GM18868 (cell line): ENCODE measurements at regions not wholly inside any gene's neighbourhood (a gene's known extent, or its start where the extent isn't known, plus 50 kb on each side); places are given as distances from the start of the nearest gene placed in this dataset.
"Not testable (repeated sequence)": the region's sequence is repeated elsewhere in the genome, so short reads cannot be mapped to it uniquely, and the experiment has no call there.

Experiments used
- ATAC-seq: cut with Tn5 transposase; IDR thresholded peaks from one replicate; pipeline ENCODE4 v1.9.1; 2021; ENCODE audit warnings: mild to moderate bottlenecking, moderate library complexity; ENCODE audit not compliant: unreplicated experiment

DNA sequence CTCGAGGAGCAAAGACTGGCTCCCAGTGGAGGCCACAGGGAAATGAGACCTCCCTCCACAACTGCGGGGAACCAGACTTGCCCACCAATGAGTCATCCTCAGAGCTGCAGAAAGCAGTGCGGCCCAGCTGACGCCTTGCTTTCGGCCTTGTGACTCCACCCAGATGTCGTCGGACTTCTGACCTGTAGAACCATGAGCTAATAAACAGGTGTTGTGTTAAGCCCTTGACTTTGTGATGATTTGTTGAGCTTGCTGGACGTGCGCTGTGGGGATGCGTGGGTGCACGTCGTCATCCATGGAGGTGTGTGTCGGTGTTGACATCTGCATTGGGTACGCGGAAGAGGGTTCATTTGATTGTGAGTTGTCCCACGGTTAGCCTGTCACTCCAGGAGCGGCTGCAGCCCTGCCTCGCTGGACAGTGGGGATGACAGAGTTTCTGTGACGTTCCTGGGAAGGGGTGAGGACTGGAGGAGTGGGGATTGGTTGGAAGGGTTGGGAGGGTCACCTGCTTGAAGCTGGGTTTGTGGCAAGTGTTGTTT lies 154.1 kb downstream of the SH3BP4 start:
- ATAC-seq: no peak

DNA sequence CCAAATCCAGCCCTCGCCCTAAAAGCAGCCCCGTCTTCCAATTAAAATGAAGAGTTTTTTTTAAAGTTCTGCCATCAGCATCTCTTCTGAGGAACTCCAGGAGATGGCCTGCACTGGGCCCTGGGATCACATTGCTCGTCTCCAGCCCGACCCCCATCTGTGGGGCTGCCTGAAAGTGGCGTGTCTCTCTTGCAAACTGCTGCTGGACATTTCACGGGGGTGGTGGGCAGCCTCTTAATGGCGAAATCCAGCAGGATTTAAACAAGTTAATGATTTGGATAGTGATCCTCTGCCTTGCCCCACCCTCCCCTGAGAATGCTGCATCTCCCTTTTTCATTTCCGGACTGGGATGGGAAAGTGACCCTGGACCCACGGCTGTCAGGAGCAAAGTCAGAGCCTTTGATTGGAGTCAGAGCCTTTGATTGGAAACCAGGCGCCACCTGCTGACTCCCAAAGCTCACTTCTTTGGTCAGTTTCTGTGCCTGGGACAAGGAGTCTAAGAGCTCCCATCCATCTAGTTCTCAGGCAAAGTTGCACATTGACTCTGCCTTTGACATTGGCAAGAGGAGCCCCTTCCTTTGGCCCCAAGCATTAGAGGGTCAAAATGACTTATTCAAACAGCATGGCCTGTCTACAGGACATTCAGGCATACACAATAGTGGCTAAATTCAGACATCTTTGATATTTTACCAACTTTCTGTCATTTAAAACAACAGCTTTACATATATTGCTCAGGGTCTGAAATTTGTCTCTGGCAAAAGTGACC lies 155.2 kb downstream of the SH3BP4 start:
- no peak for ATAC-seq

DNA sequence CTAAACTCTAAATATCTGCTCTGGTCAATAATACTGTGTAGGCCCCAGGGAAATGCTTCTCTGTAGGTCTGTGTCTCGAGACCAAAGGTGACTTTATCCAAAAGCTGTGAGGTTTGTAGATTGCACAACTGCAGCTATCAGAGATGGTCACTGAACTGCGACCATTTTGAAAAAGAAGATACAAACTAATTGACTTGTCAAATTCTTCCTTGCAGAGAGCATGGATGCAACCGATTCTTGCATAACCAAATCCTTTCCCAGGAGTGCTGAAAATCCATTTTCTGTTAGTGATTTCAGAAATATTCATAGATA lies 155.8 kb downstream of the SH3BP4 start:
- ATAC-seq: no peak

DNA sequence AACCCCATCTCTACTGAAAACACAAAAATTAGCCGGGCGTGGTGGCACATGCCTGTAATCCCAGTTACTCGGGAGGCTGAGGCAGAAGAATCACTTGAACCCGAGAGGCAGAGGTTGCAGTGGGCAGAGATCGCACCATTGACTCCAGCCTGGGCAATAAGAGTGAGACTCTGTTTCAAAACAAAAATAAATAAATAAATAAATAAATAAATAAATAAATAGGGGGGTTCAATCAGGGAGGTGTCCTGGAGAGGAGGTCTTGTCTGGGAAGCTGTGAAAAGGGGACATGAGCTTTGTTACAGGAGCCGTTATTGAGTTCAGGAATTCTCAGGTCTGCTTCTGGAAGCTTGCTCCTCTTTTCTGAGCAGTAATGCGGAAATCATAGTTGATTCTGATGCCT lies 157.7 kb downstream of the SH3BP4 start:
- not testable (repeated sequence) for ATAC-seq

DNA sequence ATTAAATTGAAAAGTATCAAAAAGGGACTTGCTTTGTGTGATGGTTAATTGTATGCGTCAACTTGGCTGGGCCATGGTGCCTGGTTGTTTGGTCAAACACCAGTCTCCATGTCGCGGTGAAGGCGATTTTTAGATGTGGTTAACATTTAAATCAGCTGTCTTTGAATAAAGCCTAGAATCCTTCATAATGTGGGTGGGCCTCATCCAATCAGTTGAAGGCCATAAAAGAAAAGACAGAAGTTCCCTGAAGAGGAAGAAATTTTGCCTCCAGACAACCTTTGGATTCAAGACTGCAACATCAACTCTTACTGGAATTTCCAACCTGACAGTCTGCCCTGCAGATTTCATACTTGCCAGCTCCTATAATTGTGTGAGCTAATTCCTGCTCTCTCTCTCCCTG lies 160.5 kb downstream of the SH3BP4 start:
- no peak for ATAC-seq

DNA sequence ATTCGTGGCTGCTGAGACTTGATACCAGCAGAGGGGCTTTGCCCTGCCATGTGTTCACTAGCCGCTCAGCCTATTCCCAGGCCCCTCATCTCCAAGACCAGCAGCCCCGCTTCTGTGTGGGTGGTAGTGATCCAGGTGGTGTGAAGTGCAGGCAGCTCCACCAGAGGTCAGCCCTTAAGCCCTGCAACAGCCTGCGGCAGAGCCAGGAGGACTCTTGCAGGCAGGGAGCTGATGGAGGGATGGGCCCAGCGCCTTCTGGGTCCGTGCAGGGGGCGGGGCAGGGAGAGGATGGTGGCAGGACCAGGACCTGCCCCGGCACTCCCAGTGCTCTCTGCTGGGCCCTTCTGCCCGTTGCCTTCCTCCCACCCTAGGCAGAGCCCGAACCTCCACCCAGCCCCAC lies 162.0 kb downstream of the SH3BP4 start:
- ATAC-seq: no peak

DNA sequence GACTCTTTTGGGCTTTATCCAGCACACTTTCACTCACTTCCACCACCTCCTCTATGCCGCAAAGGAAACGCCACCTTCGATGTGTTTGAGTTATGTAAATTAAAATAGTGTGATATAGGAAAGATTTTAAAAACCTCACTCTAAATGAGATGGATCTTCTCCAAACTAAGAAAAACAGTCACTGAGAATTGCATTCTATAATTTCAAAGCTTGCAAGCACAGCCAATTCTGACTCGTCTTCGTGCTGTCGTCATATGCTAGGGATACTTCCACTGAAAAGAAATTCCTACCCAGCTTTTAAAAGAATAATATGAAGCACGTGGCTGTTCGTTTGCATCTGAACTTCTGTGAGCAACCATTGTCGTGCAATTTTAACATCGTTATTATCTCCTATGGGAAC lies 162.5 kb downstream of the SH3BP4 start:
- no peak for ATAC-seq

DNA sequence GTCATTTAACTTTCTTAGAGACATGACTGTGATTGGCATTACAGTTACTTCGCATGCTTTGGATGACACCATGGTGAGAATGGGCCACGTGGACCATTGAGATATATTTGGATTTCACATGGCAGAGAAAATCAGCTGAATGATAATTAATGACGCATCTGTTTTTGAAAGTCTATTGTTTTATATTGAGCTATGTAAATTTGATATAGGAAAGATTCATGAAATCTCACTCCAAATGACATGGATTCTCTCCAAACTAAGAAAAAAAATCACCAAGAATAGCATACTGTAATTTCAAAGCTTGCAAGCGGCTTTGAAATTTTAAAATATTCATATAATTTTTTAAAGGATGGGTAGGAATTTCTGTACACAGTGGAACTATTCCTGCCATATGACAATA lies 163.7 kb downstream of the SH3BP4 start:
- no peak for ATAC-seq

DNA sequence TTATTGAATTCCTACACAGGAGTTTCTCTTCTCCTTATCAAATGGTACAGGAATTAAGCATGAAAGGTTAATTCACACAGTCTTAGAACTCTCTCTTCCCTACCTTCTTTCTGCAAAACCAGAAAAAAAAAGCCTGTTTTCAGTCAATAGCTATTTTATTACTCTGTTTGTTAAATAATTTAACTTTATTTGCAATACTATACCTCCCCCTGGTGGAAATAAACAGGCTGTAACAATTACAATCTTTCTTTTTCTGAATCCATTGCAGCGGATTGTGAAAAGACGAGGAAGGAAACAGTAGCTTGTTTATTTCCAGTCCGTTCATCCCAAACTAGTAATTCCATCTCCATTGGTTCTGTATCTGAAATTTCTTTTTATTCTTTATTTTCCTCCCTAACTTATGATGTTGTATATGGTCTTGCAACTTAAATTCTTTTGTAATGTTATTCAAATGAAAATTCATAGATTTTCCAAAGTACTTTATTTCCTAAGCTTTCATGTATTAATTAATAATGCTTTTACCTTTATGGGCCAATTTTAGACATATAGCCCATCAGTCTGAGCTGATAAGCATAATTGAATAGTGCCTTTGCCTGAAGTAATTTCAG lies 165.2 kb downstream of the SH3BP4 start:
- ATAC-seq: no peak

DNA sequence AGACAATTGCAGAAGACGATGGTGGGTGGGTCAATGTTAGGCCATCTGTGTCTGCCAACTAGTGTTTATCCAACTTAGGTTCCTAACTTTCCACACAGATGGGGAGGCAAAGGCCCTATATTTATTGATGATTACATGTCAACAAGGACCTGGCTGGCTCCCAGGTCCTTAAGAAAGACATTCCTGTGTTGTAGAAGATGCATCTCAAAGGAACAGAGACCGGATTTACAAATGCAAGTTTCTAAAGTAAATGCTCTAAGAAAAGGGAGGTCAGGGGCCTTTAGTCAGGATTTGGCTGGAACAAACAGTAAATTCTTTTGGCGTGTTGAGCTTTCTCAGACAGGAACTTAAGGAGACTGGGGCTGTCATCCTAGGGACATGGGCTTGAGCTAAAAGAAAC lies 175.0 kb downstream of the SH3BP4 start:
- ATAC-seq: no peak

DNA sequence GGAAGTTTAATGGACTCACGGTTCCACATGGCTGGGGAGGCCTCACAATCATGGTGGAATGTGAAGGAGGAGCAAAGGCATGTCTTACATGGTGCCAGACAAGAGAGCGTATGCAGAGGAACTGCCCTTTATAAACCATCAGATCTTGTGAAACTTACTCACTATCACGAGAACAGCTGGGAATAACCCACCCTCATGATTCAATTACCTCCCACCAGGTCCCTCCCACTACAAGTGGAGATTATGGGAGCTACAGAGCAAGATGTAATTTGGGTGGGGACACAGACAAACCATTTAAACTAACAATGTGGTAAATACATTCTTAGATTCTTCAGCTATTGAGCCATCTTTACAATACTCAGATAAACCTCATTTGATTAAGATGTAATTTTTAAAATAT lies 176.1 kb downstream of the SH3BP4 start:
- ATAC-seq: no peak

DNA sequence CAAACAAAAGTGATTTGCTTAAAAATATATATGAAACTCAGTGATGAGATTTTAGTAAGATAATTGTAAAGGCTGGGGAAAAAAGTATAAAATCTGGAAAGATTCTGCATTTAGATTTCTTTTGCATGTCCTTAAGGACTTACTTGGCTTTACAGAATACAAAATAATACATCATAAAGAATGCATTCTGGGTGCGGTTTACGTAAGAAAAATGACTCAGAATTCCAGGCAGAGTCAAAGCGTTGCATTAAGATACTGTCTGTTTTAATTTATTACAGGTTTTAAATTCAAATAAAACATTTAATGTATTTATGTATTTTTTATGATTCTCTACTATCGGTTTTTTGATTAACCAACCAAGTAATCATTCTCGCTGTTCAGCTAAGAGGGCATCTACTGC lies 178.0 kb downstream of the SH3BP4 start:
- no peak for ATAC-seq

DNA sequence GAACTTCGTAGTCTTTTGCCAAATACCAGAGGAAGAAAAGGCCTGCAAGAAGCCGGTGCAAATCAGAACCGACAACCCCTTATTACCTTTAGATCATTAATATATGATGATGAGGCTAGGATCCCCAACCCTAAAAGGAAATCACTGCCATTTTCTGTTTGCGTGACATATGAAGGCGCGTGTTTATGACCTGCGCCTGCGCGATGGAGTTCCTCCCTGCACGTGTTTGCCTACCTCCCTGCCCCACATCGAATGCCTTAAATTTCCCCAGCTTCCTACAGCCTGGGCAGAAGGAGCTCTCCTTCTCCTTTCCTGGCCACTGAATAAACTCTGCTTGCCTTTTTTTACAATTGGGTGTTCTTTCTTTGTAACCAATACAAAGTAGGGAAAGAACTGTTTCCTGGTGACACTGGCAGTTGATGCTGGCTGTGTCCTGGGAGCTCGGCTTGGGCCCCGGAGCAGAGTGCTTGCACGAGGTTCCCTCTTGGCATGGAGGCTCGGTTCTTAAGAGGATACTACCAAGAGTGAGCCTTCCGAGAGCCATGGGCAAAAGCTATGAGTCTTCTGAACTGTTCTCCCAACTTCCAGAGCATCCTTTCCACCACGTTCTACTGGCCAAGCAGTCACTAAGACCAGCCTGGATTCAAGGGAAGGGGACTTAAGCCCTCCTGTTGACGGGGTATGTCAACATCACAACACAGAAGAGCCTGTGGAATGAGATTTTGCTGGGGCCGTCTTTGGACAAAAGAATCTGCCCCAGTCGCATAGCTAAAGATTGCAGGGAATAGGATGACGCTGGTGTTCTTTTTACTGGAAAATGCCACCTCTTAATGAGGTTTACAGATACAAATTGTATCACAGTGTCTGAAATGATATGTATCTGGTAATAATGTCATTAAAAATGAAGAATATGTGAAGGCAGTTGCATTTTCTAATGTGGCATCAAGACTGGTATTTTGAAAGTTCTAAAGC lies 179.8 kb downstream of the SH3BP4 start:
- no peak for ATAC-seq

DNA sequence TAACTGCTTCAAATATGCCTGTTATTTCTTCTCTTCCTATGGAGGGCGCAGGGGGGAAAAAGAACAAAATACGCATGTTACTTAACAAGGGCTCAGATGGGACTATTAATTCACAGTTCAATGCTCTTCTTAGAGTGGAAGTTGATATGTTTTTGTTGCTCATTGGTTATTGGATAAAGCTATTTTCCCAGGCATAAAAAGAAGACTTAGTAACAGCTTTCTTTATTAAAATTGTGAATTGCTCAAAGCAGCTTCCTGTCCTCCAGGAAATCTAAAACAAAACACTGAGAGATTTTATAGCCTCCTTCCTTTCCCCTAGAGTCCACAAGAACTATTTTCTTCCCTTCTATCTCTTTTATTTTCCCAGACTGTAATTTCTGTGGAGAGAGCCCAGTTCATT lies 180.8 kb downstream of the SH3BP4 start:
- no peak for ATAC-seq

DNA sequence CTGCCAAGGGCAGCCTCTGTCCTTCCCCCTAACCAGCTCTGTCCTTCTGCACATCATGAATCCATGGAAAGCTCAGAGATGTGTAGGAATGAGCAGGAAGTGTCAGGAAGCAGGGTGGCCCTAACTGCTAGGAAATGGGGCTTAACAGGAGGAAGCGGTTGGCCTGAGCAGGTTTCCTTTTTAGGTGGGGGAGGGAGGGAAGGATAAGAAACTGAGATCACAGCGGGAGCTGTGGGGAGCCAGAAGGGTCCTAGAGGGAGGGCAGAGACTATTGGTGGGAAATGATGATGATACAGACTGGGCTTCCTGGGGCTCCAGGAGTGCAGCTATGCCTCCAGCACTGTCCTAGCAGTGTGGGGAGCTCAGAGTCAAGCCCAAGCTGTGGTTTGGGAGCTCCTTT lies 182.0 kb downstream of the SH3BP4 start:
- no peak for ATAC-seq

DNA sequence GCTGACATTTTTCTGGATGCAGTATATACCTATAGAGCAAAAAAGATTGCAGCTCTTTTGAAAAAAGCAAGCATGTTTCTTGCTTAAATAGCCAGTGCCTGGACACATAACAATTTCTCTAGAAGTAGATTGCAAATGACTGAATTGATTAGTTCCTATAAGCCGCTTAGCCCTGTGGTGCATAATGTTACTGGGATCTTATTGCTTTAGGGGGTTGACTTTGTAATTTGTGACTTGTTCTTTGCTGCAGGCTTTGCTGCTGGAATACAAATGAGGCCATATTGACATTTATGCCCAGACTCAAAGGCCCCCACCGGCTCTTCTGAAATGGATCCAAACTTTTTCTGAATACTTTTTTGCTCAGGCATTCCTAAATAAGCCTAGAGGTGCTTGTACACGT lies 182.6 kb downstream of the SH3BP4 start:
- no peak for ATAC-seq

DNA sequence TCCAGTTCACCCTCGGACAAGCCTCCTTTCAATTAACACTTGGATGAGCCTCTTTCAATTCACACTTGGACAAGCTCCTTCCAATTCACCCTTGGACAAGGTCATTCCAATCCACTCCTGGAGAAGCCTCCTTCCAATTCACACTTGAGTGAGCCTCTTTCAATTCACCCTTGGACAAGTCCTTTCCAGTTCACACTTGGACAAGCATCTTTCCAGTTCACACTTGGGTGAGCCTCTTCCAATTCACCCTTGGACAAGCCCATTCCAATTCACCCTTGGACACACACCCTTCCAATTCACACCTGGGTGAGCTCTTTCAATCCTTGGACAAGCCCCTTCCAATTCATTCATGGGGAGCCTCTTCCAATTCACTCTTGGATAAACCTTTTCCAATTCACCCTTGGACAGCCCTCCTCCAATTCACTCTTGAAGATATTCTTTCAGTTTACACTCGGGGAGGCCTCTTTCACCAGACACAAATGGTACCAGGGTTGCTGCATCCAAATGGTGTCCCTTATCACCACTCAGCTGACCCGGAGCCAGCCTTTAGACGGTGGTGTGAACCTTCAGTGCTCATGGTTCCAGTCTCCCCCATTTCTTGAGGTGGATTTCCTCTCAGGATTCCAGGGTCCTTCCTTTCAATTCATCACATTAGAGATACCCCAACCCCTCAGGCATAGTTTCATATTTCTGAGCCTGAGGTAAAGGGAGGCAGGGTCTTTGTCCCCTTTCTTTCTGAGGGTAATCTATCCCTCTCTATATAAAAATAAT lies 183.6 kb downstream of the SH3BP4 start:
- no peak for ATAC-seq

DNA sequence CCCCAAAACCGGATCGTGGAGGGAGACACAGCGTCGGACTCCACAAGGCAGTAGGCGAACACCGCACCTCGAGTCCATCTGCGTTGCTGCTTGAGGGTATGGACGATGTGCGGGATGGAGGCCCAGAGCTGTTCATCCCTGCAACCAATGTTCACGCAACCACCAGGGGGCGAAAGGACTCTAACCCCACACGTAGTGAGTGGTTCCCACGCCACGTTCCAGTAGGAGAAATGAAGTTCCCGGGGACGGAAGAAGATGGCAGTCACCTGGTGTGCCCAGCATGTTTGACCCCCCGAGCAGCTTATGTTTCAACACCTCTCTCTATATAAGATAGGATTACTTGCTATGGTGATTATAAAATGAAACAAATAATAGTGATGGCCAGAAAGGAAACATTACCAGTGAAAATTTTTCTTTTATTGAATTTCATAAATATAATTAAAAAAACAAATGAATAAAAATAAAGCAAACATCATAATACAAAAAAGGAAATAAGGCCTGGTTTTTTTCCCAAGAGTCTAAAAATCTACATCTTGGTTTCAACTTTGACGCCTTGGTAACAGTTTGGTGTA lies 184.3 kb downstream of the SH3BP4 start:
- no peak for ATAC-seq

DNA sequence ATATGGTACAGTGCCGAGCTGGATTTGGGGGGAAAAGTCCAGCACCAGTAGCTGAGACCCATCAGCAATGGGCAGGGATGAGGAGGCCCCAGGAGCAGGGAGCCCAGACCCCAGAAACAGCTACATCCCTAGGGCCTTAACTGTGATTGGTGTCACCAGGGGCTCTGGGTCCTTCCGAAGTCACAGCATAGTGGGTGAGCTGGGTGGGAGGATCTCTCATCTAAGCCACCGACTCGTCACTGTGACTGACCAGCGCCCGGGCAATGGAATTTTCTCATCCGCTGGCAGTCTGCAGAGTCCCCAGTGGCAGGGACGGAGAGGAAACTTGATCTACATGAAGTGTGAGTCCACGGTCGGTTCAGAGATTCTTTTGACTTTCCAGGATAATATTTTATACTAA lies 186.5 kb downstream of the SH3BP4 start:
- no peak for ATAC-seq

DNA sequence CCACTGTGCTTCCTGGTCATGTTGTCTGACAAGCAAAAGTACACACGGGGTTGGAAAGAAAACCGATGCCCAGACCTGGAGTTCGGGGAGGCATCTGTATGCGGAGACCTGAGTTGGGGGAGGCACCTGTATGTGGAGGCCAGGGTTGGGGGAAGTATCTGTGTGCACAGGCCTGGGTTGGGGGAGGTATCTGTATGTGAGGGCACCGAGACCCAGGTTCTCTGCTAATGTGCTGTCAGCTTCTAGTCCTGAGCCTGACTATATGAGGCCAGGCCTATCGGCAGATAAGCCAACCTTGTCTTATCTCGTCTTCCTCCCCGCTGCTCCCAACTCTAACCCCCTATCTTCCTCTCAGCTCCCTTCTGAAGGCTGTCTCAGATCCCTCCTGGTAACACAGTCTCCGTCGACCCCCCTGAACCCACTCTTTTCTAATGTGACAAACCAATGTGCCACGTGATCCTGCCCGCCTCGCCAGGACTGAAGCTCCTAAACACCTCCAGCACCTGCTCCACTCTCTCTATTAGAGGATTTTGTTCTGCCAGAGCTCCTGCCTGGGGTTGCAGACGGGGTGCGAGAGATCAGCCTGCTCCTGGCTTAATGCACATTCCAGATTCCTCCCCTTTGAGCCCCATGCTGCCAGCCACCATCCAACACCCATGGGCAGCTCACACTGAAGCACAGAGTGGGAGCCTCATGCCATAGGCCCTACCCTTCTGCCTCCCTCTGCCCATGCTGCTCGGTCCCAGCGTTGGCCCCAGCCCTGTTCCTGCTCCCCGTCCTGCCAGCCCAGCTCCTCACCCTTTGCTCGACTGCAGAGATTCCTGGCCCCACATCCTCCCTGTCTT lies 188.4 kb downstream of the SH3BP4 start:
- no peak for ATAC-seq
